ENCODE measurements at regions not wholly inside any gene's neighbourhood (a gene's known extent, or its start where the extent isn't known, plus 50 kb on each side); places are given as distances from the start of the nearest gene placed in this dataset.
"Not testable (repeated sequence)": the region's sequence is repeated elsewhere in the genome, so short reads cannot be mapped to it uniquely, and the experiment has no call there.

GRCh38 chr2:392926-393280 is 105.0 kb upstream of the ALKAL2 start:
- DNase-seq, result no peak

- DNase-seq, result no peak
Measured at GRCh38 chr2:392181-392925, 104.5 kb upstream of the ALKAL2 start.

- no peak for DNase-seq
Measured at GRCh38 chr2:391696-392095, 103.8 kb upstream of the ALKAL2 start.

GRCh38 chr2:390959-391358 is 103.1 kb upstream of the ALKAL2 start:
- DNase-seq, result no peak

- DNase-seq, result not testable (repeated sequence)
Measured at GRCh38 chr2:389985-390384, 102.1 kb upstream of the ALKAL2 start.

- not testable (repeated sequence) for DNase-seq
Measured at GRCh38 chr2:388752-389151, 100.9 kb upstream of the ALKAL2 start.

GRCh38 chr2:387980-388421 is 100.1 kb upstream of the ALKAL2 start:
- DNase-seq, result no peak

- no peak for DNase-seq
Measured at GRCh38 chr2:386406-387103, 98.7 kb upstream of the ALKAL2 start.

GRCh38 chr2:385785-386184 is 97.9 kb upstream of the ALKAL2 start:
- DNase-seq, result no peak

GRCh38 chr2:385061-385460 is 97.2 kb upstream of the ALKAL2 start:
- DNase-seq, result no peak

- no peak for DNase-seq
Measured at GRCh38 chr2:383888-384287, 96.0 kb upstream of the ALKAL2 start.

GRCh38 chr2:383178-383577 is 95.3 kb upstream of the ALKAL2 start:
- DNase-seq, result no peak

GRCh38 chr2:382728-383022 is 94.8 kb upstream of the ALKAL2 start:
- DNase-seq, result no peak

GRCh38 chr2:381941-382727 is 94.2 kb upstream of the ALKAL2 start:
- DNase-seq, result no peak

GRCh38 chr2:381181-381580 is 93.3 kb upstream of the ALKAL2 start:
- DNase-seq, result no peak

- DNase-seq, result no peak
Measured at GRCh38 chr2:380772-381171, 92.9 kb upstream of the ALKAL2 start.

GRCh38 chr2:380221-380620 is 92.3 kb upstream of the ALKAL2 start:
- DNase-seq, result no peak

- DNase-seq, result no peak
Measured at GRCh38 chr2:379778-380177, 91.9 kb upstream of the ALKAL2 start.

- no peak for DNase-seq
Measured at GRCh38 chr2:378364-378763, 90.5 kb upstream of the ALKAL2 start.

GRCh38 chr2:377414-377813 is 89.5 kb upstream of the ALKAL2 start:
- no peak for DNase-seq

- no peak for DNase-seq
Measured at GRCh38 chr2:375956-376307, 88.0 kb upstream of the ALKAL2 start.

- DNase-seq, result no peak
Measured at GRCh38 chr2:375270-375955, 87.5 kb upstream of the ALKAL2 start.

- DNase-seq, result no peak
Measured at GRCh38 chr2:368386-368785, 80.5 kb upstream of the ALKAL2 start.

- no peak for DNase-seq
Measured at GRCh38 chr2:367246-367645, 79.4 kb upstream of the ALKAL2 start.

Measured in activated CD4-positive, alpha-beta T cell treated with anti-CD3 and anti-CD28 coated beads, Interleukin-2, amount 50 U/mL, for 4 hours (primary cell).